H9 (cell line): ENCODE measurements at regions not wholly inside any gene's neighbourhood (a gene's known extent, or its start where the extent isn't known, plus 50 kb on each side); places are given as distances from the start of the nearest gene placed in this dataset.

Source experiments
- DNase-seq: peaks from one replicate; pipeline ENCODE4 v3.0.0-alpha.2; 2017
- H2AFZ ChIP-seq: one replicate; pipeline ENCODE4 v1.6.1; 2013; ENCODE audit warnings: mild to moderate bottlenecking, low read length, control low read depth, moderate library complexity
- H2AK5ac ChIP-seq: 2 replicates; pipeline ENCODE4 v1.6.1; 2013; ENCODE audit warnings: low read length, control low read depth, mixed read lengths; ENCODE audit not compliant: insufficient read length
- H2BK120ac ChIP-seq: one replicate; pipeline ENCODE4 v1.6.1; 2013; ENCODE audit warnings: low read depth, mild to moderate bottlenecking, low read length, control low read depth, inconsistent platforms; ENCODE audit not compliant: poor library complexity, severe bottlenecking
- H2BK12ac ChIP-seq: 2 replicates; pipeline ENCODE4 v1.6.1; 2013; ENCODE audit warnings: low read length, control low read depth, mixed read lengths, low read depth; ENCODE audit not compliant: insufficient read length
- H2BK15ac ChIP-seq: 2 replicates; pipeline ENCODE4 v1.6.1; 2013; ENCODE audit warnings: low read depth, low read length, control low read depth
- H2BK20ac ChIP-seq: one replicate; pipeline ENCODE4 v1.6.1; 2013; ENCODE audit warnings: low read depth, mild to moderate bottlenecking, low read length, control low read depth, inconsistent platforms; ENCODE audit not compliant: poor library complexity, severe bottlenecking
- H2BK5ac ChIP-seq: 2 replicates; pipeline ENCODE4 v1.6.1; 2013; ENCODE audit warnings: low read length, control low read depth, mixed read lengths; ENCODE audit not compliant: insufficient read length
- H3K14ac ChIP-seq: 2 replicates; pipeline ENCODE4 v1.6.1; 2013; ENCODE audit warnings: low read length, control low read depth; ENCODE audit not compliant: insufficient read depth
- H3K18ac ChIP-seq: 2 replicates; pipeline ENCODE4 v1.6.1; 2013; ENCODE audit warnings: low read depth, mild to moderate bottlenecking, mixed read lengths, low read length, control low read depth; ENCODE audit not compliant: insufficient read length
- H3K23ac ChIP-seq: 2 replicates; pipeline ENCODE4 v1.6.1; 2013; ENCODE audit warnings: low read length, control low read depth, mixed read lengths, low read depth; ENCODE audit not compliant: insufficient read length
- H3K23me2 ChIP-seq: 2 replicates; pipeline ENCODE4 v1.6.1; 2013; ENCODE audit warnings: low read depth, mild to moderate bottlenecking, mixed read lengths, low read length, control low read depth; ENCODE audit not compliant: insufficient read length, poor library complexity, severe bottlenecking
- H3K27ac ChIP-seq: 2 replicates; pipeline ENCODE4 v1.5.1; 2013; ENCODE audit warnings: low read length, control low read depth, mixed read lengths, low read depth; ENCODE audit not compliant: insufficient read length
- H3K27me3 ChIP-seq: 2 replicates; pipeline ENCODE4 v1.6.1; 2013; ENCODE audit warnings: low read length, control low read depth, inconsistent platforms; ENCODE audit not compliant: insufficient read depth
- H3K4ac ChIP-seq: 2 replicates; pipeline ENCODE4 v1.6.1; 2013; ENCODE audit warnings: low read depth, mild to moderate bottlenecking, control low read depth, inconsistent platforms, low read length, moderate library complexity
- H3K4me1 ChIP-seq: 2 replicates; pipeline ENCODE4 v1.6.1; 2013; ENCODE audit warnings: low read length, control low read depth, inconsistent platforms; ENCODE audit not compliant: insufficient read depth
- H3K4me2 ChIP-seq: 2 replicates; pipeline ENCODE4 v1.6.1; 2013; ENCODE audit warnings: low read length, control low read depth, mixed read lengths; ENCODE audit not compliant: insufficient read length, insufficient read depth
- H3K56ac ChIP-seq: 2 replicates; pipeline ENCODE4 v1.6.1; 2013; ENCODE audit warnings: low read depth, mild to moderate bottlenecking, mixed read lengths, low read length, control low read depth; ENCODE audit not compliant: insufficient read length
- H3K79me1 ChIP-seq: 2 replicates; pipeline ENCODE4 v1.6.1; 2013; ENCODE audit warnings: low read depth, mild to moderate bottlenecking, moderate library complexity, low read length, control low read depth, inconsistent platforms; ENCODE audit not compliant: insufficient read depth, poor library complexity, severe bottlenecking
- H3K79me2 ChIP-seq: 2 replicates; pipeline ENCODE4 v1.6.1; 2013; ENCODE audit warnings: low read length, control low read depth, inconsistent platforms; ENCODE audit not compliant: insufficient read depth
- H3K9ac ChIP-seq: 2 replicates; pipeline ENCODE4 v1.6.1; 2013; ENCODE audit warnings: low read length, control low read depth, mixed read lengths; ENCODE audit not compliant: insufficient read length; ENCODE audit errors: extremely low read depth
- H3K9me3 ChIP-seq: one replicate; pipeline ENCODE4 v1.6.1; 2013; ENCODE audit warnings: low read depth, low read length, inconsistent platforms; ENCODE audit not compliant: control insufficient read depth
- H3T11ph ChIP-seq: one replicate; pipeline ENCODE4 v1.6.1; 2013; ENCODE audit warnings: mild to moderate bottlenecking, low read length, control low read depth, inconsistent platforms
- H4K20me1 ChIP-seq: one replicate; pipeline ENCODE4 v1.6.1; 2013; ENCODE audit not compliant: control insufficient read depth, insufficient read length, insufficient read depth
- H4K5ac ChIP-seq: 2 replicates; pipeline ENCODE4 v1.6.1; 2013; ENCODE audit warnings: low read depth, mild to moderate bottlenecking, mixed read lengths, low read length, control low read depth; ENCODE audit not compliant: insufficient read length
- H4K8ac ChIP-seq: replicated peaks from 2 replicates; pipeline ENCODE4 v1.6.1; 2013; ENCODE audit warnings: low read length, control low read depth, mixed read lengths, low read depth; ENCODE audit not compliant: insufficient read length
- H4K91ac ChIP-seq: 2 replicates; pipeline ENCODE4 v1.6.1; 2013; ENCODE audit warnings: low read depth, mild to moderate bottlenecking, moderate library complexity, mixed read lengths, low read length, control low read depth; ENCODE audit not compliant: insufficient read length
- H3K27ac Mint-ChIP-seq, 3 experiments: 2 replicates in 2 of 3; 3 replicates in 1 of 3; pipeline ENCODE4 v1.8.0; 2020 to 2021; ENCODE audit warnings: mixed read lengths in 3 of 3, mild to moderate bottlenecking in 1 of 3, moderate library complexity in 1 of 3
- H3K27me3 Mint-ChIP-seq: 2 replicates; pipeline ENCODE4 v1.8.0; 2021; ENCODE audit warnings: low read depth, mild to moderate bottlenecking, moderate library complexity, mixed read lengths
- H3K36me3 Mint-ChIP-seq, 3 experiments: 2 replicates in 2 of 3; 3 replicates in 1 of 3; pipeline ENCODE4 v1.8.0; 2020 to 2021; ENCODE audit warnings: low read depth in 3 of 3, mixed read lengths in 3 of 3; ENCODE audit not compliant: insufficient read depth in 1 of 3
- H3K4me1 Mint-ChIP-seq, 2 experiments: 2 replicates each; pipeline ENCODE4 v1.8.0; 2020; ENCODE audit warnings: mixed read lengths in 2 of 2
- H3K4me3 Mint-ChIP-seq, 2 experiments: 2 replicates in 1 of 2; 3 replicates in 1 of 2; pipeline ENCODE4 v1.8.0; 2020 to 2021; ENCODE audit warnings: mild to moderate bottlenecking in 2 of 2, mixed read lengths in 2 of 2, moderate library complexity in 1 of 2
- H3K9me3 Mint-ChIP-seq, 2 experiments: 2 replicates in 1 of 2; 3 replicates in 1 of 2; pipeline ENCODE4 v1.8.0; 2020; ENCODE audit warnings: mild to moderate bottlenecking in 2 of 2, mixed read lengths in 2 of 2, moderate library complexity in 1 of 2
- CTCF ChIP-seq: fragments of 200-600 bp; sonication (generic); conservative IDR thresholded peaks from 3 replicates; pipeline ENCODE4 v1.8.0; 2021; ENCODE audit warnings: antibody characterized with exemption, mild to moderate bottlenecking
- WGBS: extraction: QIAGEN DNeasy Blood & Tissue Kit; methylation state at CpG from one replicate; pipeline ENCODE4 v1.1.7; 2013; ENCODE audit warnings: missing lambda C conversion rate, low lambda C conversion rate, mixed read lengths; ENCODE audit not compliant: insufficient read length; ENCODE audit errors: extremely low coverage; 5-methylcytosine and 5-hydroxymethylcytosine counted together

- Mint-ChIP-seq H3K27ac (no peak overlapping the region; a peak in 1 of 7 replicates), H3K27me3 (peaks cover 4% of the 10 kb centered on the region), H3K4me1 (peaks cover 18% of the 10 kb centered on the region in 2 experiments), H3K9me3 (peaks cover 6 to 10% of the 10 kb centered on the region in 2 experiments; a peak in 3 of 5 replicates), H3K36me3 (peaks cover 2 to 5% (median 3%) of the 10 kb centered on the region in 3 experiments; a peak in 5 of 7 replicates), H3K4me3 (no peak overlapping the region)
- H3K18ac ChIP-seq, result no peak overlapping the region
- no peaks in the 10 kb centered on the region for H3K27me3 ChIP-seq
- H2BK120ac ChIP-seq, result no peak overlapping the region
- no peaks in the 10 kb centered on the region for H3K79me2 ChIP-seq
- no peak overlapping the region for H3K23ac ChIP-seq
- H3K4me1 ChIP-seq, result no peaks in the 10 kb centered on the region; the same call in 1 of the 2 replicates
- no peak overlapping the region for H2BK12ac ChIP-seq
- no peak overlapping the region for H2BK5ac ChIP-seq
- no peaks in the 10 kb centered on the region for H3K9me3 ChIP-seq
- H3K9ac ChIP-seq, result no peak overlapping the region
- H4K5ac ChIP-seq, result no peak overlapping the region
- no peak overlapping the region for H2AFZ ChIP-seq
- no peak overlapping the region for H3K27ac ChIP-seq
- H3K23me2 ChIP-seq, result no peaks in the 10 kb centered on the region
- H2AK5ac ChIP-seq, result no peak overlapping the region
- no peak for DNase-seq
- H3K56ac ChIP-seq, result no peak overlapping the region
- H4K91ac ChIP-seq, result no peak overlapping the region
- no peak overlapping the region for H3K4ac ChIP-seq
- no peak overlapping the region for H3T11ph ChIP-seq
- no peak overlapping the region for H4K8ac ChIP-seq
- no peak for TF ChIP-seq CTCF
- H2BK15ac ChIP-seq, result no peak overlapping the region
- no peak overlapping the region for H3K4me2 ChIP-seq
- no CpG with 5 or more reads among the region's 3 CpGs for WGBS
- no peaks in the 10 kb centered on the region for H4K20me1 ChIP-seq
- no peak overlapping the region for H2BK20ac ChIP-seq
- H3K79me1 ChIP-seq, result no peaks in the 10 kb centered on the region
- H3K14ac ChIP-seq, result no peak overlapping the region
These were observed 489.0 kb downstream of the NTRK3 start for GRCh38 chr15:87767516-87767915.
